Thoracic aorta (tissue), 2 donors: ENCODE measurements at regions not wholly inside any gene's neighbourhood (a gene's known extent, or its start where the extent isn't known, plus 50 kb on each side); places are given as distances from the start of the nearest gene placed in this dataset.
"Not testable (repeated sequence)": the region's sequence is repeated elsewhere in the genome, so short reads cannot be mapped to it uniquely, and the experiment has no call there.

Source experiments
- ATAC-seq: fragments of 150-250 bp; one replicate; pipeline ENCODE4 v1.8.0; 2017; ENCODE audit warnings: low read depth; ENCODE audit not compliant: insufficient number of reproducible peaks, low FRiP score
- DNase-seq: peaks from one replicate; pipeline ENCODE4 v3.0.0-alpha.2; 2020; ENCODE audit warnings: low spot score
- H3K27ac ChIP-seq, 2 donors: fragments of 200-600 bp; sonication (generic); 1 replicate in 1 of 2; 2 replicates in 1 of 2; pipeline ENCODE4 v1.5.1; 2016; ENCODE audit warnings: mild to moderate bottlenecking in 2 of 2, moderate library complexity in 2 of 2
- H3K27me3 ChIP-seq: fragments of 200-600 bp; sonication (generic); replicated peaks from 2 replicates; pipeline ENCODE4 v1.6.0; 2016; ENCODE audit warnings: mild to moderate bottlenecking; ENCODE audit not compliant: insufficient read depth
- H3K36me3 ChIP-seq: fragments of 200-600 bp; sonication (generic); one replicate; pipeline ENCODE4 v1.5.1; 2016
- H3K4me1 ChIP-seq, 2 donors: fragments of 200-600 bp; sonication (generic); 1 replicate in 1 of 2; 2 replicates in 1 of 2; pipeline versions ENCODE4 v1.5.1 to v1.6.0; 2016; ENCODE audit warnings: low read depth in 2 of 2, mild to moderate bottlenecking in 1 of 2; ENCODE audit not compliant: control insufficient read depth in 1 of 2
- H3K4me3 ChIP-seq: fragments of 200-600 bp; sonication (generic); 2 replicates; pipeline ENCODE4 v1.5.1; 2016; ENCODE audit warnings: mild to moderate bottlenecking
- H3K9me3 ChIP-seq: fragments of 200-600 bp; sonication (generic); 2 replicates; pipeline ENCODE4 v1.5.1; 2016
- TF ChIP-seq, protein P1 (sequence below): fragments of 200-600 bp; sonication (generic); IDR thresholded peaks from one replicate; pipeline ENCODE4 v1.5.1; 2019; ENCODE audit warnings: antibody characterized with exemption

DNA sequence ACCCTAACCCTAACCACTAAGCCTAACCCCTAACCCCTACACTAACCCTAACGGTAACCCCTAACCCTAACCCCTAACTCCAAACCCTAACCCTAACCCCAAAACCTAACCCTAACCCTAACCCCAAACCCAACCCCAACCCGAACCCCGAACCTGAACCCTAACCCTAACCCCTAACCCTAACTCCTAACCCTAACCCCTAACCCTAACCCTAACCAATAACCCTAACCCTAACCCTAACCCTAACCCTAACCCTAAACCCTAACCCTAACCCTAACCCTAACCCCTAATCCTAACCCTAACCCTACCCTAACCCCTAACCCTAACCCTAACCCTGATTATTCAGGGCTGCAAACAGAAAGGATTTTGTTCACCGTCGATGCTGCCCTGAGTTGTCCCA, 144.6 kb upstream of the DUSP22 start:
- not testable (repeated sequence) for H3K9me3 ChIP-seq, ATAC-seq, H3K36me3 ChIP-seq, H3K4me1 ChIP-seq, H3K27ac ChIP-seq, DNase-seq, H3K27me3 ChIP-seq, H3K4me3 ChIP-seq

DNA sequence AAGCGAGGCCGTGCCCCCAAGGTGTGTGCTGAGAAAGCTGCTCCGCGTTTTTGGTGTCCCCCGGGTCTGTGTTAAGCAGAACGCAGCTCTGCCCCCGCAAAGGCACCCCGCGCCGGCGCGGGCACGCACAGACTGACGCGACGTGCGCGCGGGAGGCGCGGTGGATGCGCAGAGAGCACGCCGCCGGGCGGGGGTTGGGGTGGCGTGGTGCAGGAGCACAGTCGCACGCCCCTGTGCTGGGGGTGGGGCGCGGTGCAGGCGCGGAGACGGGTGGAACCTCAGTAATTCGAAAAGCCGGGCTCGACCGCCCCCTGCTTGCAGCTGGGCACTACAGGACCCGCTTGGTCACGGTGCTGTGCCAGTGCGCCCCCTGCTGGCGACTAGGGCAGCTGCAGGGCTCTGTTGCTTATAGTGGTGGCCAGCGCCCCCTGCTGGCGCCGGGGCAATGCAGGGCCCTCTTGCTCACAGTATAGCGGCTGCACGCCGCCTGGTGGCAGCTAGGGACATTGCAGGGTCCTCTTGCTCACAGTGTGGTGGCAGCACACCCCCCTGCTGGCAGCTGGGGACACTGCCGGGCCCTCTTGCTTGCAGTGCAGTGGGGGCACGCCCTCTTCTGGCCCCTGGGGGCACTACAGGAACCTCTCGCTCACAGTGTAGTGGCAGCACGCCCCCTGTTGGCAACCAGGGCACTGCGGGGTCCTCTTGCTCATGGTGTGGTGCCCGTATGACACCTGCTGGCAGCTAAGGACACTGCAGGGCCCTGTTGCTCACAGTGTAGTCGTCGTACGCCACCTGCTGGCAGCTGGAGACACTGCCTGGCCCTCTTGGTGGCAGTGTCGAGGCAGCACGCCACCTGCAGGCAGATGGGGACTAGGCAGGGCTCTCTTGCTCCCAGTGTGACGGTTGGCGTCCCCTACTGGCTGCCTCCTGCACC, 144.0 kb upstream of the DUSP22 start:
- not testable (repeated sequence) for H3K4me3 ChIP-seq, DNase-seq, H3K27me3 ChIP-seq, H3K9me3 ChIP-seq, ATAC-seq, H3K27ac ChIP-seq, H3K4me1 ChIP-seq, H3K36me3 ChIP-seq
- TF ChIP-seq, protein P1, sequence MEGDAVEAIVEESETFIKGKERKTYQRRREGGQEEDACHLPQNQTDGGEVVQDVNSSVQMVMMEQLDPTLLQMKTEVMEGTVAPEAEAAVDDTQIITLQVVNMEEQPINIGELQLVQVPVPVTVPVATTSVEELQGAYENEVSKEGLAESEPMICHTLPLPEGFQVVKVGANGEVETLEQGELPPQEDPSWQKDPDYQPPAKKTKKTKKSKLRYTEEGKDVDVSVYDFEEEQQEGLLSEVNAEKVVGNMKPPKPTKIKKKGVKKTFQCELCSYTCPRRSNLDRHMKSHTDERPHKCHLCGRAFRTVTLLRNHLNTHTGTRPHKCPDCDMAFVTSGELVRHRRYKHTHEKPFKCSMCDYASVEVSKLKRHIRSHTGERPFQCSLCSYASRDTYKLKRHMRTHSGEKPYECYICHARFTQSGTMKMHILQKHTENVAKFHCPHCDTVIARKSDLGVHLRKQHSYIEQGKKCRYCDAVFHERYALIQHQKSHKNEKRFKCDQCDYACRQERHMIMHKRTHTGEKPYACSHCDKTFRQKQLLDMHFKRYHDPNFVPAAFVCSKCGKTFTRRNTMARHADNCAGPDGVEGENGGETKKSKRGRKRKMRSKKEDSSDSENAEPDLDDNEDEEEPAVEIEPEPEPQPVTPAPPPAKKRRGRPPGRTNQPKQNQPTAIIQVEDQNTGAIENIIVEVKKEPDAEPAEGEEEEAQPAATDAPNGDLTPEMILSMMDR: peak; percentile 22

DNA sequence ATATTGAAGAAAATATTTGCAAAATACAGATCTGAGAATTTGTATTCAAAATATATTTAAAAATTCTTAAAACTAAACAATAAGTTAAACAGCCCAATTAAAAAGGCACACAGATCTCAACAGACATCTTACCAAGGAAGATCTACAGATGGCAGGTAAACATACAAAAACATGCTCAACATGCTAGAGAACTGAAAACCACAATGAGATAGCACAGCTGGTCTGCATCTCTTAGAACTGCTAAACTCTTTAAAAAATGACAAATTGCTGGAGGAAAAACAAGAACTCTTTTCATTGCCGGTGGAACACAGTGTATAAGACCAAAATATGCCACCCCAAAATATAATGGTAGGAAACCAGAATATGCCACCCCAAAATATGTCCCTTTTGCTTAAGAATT, 142.1 kb upstream of the DUSP22 start:
- not testable (repeated sequence) for DNase-seq, H3K27ac ChIP-seq, ATAC-seq, H3K4me3 ChIP-seq, H3K9me3 ChIP-seq, H3K4me1 ChIP-seq, H3K27me3 ChIP-seq, H3K36me3 ChIP-seq

DNA sequence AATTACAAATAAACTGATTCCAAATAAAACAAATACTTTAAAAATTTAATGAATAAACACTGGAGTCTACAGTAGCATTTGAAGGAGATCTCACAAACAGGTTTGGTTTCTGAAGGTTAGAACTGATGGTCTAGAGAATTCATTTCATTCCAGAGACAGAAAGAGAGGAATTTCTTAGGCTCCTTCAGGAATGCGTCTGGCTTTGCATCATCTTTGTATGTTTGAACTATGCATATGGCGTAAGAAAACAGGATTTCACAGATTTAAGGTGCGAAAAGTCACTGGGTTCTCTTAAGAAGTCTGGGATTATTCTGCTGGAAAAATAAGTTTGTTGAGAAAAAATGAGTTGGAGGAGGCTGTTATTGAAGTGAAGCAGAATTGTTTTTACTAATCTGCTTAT, 139.9 kb upstream of the DUSP22 start:
- DNase-seq, H3K4me1 ChIP-seq, H3K4me3 ChIP-seq, H3K36me3 ChIP-seq, H3K27ac ChIP-seq, ATAC-seq, H3K27me3 ChIP-seq, H3K9me3 ChIP-seq: not testable (repeated sequence)

DNA sequence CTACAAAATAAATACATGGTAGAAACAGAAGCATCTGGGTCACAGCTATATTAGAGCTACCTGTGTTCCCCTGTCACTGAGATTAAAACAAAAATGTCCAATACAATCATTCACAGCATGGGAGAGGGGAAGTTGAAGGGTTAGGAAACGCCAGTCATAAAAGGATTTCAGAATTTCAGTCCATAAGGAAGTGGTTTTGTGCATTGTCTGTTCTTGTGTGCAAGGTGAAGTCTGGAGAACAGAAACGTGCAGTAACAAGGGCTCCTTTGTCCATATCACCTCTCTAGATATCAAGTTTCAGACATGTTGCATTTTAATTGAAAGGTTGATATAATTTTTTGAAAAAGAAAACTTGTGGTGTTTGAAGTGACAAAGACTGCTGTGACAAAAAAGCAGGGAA, 139.3 kb upstream of the DUSP22 start:
- H3K27me3 ChIP-seq, H3K4me3 ChIP-seq, H3K9me3 ChIP-seq, H3K36me3 ChIP-seq, H3K4me1 ChIP-seq, ATAC-seq, H3K27ac ChIP-seq, DNase-seq: not testable (repeated sequence)

DNA sequence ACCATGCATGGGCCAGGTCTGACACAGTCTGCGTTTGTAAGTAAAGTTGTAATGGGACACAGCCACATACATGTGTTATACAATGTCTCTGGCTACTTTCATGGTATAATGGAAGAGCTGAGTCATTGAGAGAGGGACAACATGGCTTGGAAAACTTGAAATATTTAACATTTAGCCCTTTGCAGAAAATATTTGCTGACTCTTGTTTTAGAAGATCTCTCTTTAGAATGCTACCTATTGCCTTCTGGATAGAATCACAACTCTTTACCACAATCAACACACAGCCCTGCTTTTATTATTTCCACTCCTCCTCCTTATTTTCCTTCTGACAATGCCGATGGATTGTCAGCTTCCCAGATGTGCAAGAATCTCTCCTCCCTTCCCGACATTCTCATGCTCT, 138.4 kb upstream of the DUSP22 start:
- not testable (repeated sequence) for H3K27me3 ChIP-seq, H3K27ac ChIP-seq, ATAC-seq, H3K9me3 ChIP-seq, H3K4me3 ChIP-seq, H3K36me3 ChIP-seq, H3K4me1 ChIP-seq, DNase-seq

DNA sequence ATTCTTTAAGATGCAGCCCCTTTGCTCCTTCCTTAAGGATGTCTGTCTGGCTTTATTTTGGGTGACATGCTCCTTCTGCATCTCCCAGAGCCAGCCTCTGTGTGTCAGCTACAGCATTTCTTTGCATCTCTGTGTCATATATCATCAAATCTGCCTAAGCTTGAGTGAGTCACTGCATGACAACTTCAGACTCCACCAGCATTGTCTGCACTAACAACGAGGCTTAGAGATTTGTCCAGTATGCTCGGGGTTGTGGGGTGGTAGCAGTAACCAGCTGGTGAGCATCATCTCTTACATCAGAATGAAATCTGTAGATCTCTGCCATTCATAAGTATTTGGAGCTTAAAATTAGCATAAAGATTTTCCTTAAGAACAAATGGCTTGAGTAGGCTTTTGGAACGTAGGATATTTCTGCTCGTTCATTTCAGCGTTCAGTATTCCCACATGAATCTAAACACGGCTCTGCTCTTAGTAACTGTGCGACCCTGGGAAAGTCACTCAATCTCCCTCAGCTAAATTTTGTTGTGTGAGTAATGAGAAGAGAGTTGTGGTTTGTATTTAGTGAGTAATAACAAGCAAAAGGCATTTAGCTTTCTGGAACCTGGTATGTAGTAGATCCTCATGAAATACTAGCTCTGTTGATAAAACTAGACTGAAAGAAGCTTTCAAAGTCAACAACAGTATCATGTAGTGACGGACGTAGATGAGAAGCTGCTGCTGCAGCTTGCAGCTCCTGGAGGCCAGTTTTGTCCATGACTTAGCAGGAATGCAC, 137.8 kb upstream of the DUSP22 start:
- H3K27ac ChIP-seq, DNase-seq, H3K4me1 ChIP-seq, H3K4me3 ChIP-seq, H3K36me3 ChIP-seq, H3K27me3 ChIP-seq, ATAC-seq, H3K9me3 ChIP-seq: not testable (repeated sequence)

DNA sequence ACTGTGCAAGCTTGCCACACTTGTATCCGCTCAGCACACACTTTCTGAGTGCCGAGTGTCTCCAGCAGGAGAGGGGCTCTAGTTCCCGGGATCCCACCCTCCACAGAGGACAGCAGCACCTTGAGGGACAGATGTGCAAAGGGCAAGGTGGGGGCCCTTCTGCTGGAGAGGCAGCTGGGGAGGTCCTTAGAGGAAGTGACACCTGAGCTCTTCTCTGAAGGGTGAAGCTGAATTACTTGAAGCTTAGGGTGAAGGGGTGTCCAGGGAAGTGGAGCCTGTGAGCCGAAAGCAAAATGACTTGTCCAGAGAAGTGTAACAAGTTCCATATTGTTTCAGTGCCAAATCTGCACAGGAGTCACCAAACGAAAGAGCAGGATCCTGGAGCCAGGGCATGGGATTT, 136.3 kb upstream of the DUSP22 start:
- no peaks in the 10 kb centered on the region for H3K9me3 ChIP-seq
- ATAC-seq: no peak
- no peaks in the 10 kb centered on the region for H3K36me3 ChIP-seq
- no peak overlapping the region for H3K4me3 ChIP-seq
- TF ChIP-seq, protein P1: no peak
- no peak for DNase-seq
- no peaks in the 10 kb centered on the region for H3K4me1 ChIP-seq
- no peaks in the 10 kb centered on the region for H3K27me3 ChIP-seq
- no peak overlapping the region for H3K27ac ChIP-seq

DNA sequence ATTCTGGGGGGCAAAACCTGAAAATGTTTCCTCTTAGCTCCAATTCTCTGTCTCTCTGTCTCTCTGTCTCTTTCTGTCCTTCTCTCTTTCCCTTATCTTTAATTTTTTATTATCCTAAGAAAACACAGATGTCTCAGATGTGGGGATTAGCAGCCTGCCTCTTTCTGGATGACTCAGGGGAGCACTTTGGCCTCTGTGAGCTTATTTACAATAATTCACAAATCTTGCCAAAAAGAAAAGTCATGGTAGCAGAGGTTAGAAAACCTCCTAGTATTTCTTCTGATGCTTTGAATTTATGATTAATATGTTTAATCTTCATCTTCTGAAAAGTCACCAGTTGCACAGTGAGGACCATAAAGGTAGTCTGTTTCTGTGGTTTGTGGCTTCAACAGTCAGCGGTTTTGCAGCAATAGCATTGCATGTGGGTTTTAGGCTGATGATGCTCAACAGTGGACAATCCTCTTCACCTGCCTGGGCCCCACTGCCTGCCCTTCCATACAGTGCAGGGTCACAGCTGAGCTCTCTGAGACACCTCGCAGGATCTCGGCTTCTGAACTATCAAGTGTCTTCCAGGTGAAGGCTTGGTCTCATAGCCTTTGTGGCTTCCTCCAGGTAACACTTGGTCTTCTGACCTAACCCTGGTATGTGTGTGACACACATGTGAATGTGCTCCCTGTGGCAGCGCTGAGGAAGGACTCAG, 135.7 kb upstream of the DUSP22 start:
- not testable (repeated sequence) for H3K27me3 ChIP-seq, ATAC-seq, H3K27ac ChIP-seq, DNase-seq, H3K4me1 ChIP-seq, H3K9me3 ChIP-seq, H3K36me3 ChIP-seq, H3K4me3 ChIP-seq

DNA sequence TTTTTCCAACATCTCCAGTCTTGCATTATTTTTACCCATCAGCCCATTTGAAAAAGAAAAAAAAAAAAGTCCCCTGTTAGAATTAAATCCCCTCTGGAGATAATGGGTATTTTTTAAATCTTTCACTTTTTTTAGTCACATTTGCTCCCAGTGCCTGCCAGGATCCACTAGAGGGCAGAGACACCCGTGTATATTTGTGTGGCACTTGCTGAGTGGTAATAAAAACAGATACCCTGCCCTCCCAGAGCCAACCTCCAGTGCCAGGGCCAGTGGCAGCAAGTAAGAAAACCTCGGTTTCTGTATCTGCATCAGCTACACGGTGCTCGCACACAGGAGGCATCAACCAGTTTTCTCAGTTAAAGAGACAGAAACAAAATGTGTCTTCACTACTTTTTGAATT, 135.1 kb upstream of the DUSP22 start:
- H3K27me3 ChIP-seq, DNase-seq, H3K4me1 ChIP-seq, H3K4me3 ChIP-seq, H3K9me3 ChIP-seq, H3K36me3 ChIP-seq, ATAC-seq, H3K27ac ChIP-seq: not testable (repeated sequence)
